Neural cell (in vitro differentiated cells): ENCODE measurements at regions not wholly inside any gene's neighbourhood (a gene's known extent, or its start where the extent isn't known, plus 50 kb on each side); places are given as distances from the start of the nearest gene placed in this dataset.

Experiments used
- CTCF ChIP-seq: fragments of 450-650 bp; IDR thresholded peaks from 2 replicates; pipeline ENCODE4 v1.5.1; 2014; ENCODE audit warnings: antibody characterized with exemption, mild to moderate bottlenecking, moderate library complexity; ENCODE audit not compliant: poor library complexity, severe bottlenecking
- MXI1 ChIP-seq: fragments of 450-650 bp; conservative IDR thresholded peaks from 2 replicates; pipeline ENCODE4 v1.6.1; 2014; ENCODE audit warnings: antibody characterized with exemption, mild to moderate bottlenecking; ENCODE audit not compliant: poor library complexity, severe bottlenecking
- SMC3 ChIP-seq: fragments of 450-650 bp; conservative IDR thresholded peaks from 2 replicates; pipeline ENCODE4 v1.6.1; 2014; ENCODE audit warnings: antibody characterized with exemption, mild to moderate bottlenecking, moderate library complexity; ENCODE audit not compliant: poor library complexity

DNA sequence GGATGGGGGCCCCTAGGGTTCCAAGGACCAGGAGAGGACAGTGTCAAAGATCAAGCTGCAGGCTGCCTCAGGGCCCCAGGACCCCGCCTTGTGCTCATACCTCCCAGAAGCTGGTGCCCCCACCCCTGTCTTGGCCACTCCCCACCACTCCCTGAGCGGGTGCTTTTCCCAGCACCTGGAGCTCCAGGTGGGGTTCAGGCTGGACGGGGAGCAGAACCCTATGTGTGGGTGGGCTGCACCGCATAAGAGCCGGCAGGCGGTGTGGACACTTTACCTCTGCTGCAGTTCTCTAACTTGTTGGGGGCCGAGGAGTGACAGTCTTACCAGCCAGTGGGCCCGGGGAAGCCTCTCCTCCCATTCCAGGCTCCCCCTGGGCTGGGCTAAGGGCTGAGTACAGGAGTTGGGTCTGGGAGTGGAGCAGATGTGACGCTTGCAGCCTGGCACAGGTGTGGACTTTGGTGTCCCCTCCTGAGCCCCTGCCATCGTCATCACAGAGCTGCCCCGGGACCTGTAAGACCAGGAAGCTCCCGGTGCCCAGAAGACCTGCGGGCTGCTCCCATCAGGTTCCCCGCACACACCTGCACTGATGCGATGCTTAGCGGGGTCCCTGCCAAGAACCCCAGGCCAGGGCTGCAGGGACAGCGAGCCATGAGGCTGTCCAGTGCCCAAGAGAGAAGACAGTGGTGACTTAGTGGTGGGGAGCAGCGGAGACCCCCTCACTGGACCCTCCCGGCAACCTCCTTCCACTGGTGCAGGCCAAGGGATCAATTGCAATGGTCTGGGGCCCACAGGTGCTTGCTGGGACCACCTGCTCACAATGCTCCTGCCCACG is 674.5 kb downstream of the BRD1 start:
- TF ChIP-seq MXI1 (no peak), CTCF (no peak), SMC3 (no peak)
